GM18520 (cell line): ENCODE measurements at regions not wholly inside any gene's neighbourhood (a gene's known extent, or its start where the extent isn't known, plus 50 kb on each side); places are given as distances from the start of the nearest gene placed in this dataset.
"Not testable (repeated sequence)": the region's sequence is repeated elsewhere in the genome, so short reads cannot be mapped to it uniquely, and the experiment has no call there.

Experiments
- ATAC-seq: cut with Tn5 transposase; IDR thresholded peaks from one replicate; pipeline ENCODE4 v1.9.1; 2021; ENCODE audit not compliant: unreplicated experiment

DNA sequence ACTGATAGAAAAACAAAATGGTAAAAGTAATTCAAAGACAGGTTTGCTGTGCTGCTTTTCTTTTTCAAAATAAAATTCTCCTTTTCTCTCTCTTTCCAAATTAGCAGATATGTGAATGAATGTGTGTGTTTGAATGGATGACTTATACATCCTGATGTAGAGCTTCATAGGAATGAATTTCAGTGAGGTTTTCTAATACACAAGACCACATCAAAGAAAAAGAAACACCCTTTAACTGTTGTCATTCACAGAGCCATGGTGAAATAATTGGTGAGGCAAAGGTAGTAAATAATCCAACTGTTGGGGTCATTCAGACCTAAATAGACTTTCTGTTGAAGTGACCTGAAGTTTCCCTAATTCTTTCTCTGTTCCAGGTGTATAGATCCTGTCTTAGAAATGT is 139.1 kb upstream of the ZPLD1 start:
- ATAC-seq, result no peak

DNA sequence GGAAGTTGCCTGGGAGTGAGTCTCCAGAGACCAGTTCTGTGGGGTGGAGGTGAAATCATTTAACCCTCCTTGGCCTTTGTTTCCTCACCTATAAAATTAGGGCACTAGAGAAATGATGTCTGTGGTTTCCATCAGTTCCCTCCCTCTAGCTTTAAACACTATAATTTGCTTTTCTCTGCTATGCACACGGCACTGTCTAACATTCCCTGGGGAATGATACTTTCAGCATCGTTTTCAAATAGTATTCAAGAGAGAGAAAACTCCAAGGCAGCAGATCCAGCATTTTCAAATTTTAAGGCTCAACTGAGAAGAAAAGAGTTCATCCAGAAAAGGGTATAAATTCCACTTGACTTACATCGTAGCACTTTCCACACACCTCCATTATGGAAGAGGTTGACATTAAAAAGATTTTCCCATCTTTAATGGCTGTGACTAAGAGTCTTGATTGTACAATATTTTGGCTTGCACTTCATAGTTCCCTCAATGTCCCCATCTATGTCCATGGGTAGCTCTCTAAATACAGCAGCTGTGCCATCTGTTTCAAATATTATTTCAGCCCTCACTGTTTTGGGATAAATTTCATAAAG is 137.7 kb upstream of the ZPLD1 start:
- no peak for ATAC-seq

DNA sequence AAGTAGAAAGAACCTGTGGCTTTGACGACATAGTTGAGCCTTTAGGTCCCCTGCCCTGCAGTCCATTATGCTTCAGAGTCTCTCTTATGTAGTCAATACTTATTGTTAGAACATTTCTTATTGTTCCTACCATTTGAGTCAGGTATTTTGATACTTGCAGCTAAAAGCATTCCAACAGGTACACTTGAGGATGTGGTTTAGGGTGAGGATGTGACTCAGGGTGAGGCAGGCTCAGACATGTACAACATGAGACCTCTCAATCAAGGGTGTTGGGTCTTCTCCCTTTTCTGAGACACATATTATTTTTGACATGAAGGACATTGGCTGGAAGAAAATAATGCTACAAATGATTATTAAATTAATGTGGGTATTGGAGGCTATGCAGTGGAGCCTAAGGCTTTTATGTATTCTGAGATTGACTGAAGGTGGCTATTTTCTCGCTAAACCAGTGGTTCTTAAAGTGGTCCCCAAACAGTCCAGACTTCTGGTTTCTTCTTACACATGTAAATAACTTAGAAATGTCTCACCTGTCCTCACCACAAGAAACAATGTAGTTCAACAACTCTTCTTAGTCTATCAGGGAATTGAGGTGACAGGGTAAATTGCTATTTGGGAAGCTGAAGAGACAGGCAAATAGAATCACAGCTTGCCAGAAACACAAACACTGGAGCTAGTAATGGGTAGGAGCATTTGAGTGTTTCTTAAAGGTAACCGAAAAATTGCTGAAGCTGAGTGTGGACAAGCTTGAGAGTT is 135.5 kb upstream of the ZPLD1 start:
- peak; percentile 50 for ATAC-seq

DNA sequence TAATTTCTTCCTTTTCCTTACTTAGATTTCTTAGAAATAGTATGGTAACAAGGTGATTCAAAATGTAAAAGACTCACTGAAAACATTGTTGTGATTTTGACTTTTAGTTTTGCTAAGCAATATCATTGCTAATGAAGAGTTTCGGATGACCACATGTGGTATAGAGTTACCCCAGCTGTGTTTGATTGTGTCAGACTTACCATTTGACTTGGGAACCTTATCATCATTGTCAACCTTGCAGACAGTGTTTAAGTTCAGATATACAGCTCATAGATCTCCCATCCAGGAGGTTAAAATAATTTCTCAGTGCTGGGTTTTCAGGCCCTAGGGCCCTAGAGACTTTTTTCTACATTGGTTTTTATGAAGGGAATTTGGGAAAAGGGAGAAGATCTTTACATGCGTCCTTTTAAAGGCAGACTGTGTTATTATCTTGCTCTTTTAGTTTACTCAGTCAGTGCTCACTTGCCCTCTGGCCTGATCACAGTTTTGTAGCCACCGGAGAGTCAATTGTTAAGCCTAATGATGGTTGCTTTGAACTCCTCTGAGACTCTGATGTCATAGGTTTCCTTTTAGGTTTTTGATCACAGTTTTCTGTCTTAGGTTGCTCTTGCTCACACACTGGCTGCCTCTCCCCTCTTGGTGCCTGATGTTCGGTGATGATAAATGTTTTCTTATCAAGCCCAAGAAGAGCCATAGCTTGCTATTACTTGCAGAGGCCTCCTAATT is 133.5 kb upstream of the ZPLD1 start:
- ATAC-seq, result peak; percentile 42

DNA sequence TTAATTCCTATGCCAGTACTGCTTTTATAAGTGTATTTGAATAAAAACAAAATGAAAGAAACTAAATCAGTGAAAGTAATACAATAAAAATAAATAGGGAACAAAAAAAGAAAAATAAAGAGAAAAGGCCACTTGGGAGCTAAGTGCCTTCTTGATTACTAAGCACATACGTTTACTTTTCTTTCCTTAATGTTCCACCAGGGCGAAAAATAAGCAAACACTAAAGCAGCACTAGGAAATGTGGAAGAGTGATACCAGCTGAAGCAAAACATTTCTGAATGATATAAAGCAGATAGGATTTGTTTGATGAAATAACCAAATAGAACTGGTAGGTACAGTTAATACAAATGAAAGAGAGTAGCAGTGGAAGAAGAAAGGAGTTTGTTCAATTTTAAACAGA is 132.8 kb upstream of the ZPLD1 start:
- no peak for ATAC-seq

DNA sequence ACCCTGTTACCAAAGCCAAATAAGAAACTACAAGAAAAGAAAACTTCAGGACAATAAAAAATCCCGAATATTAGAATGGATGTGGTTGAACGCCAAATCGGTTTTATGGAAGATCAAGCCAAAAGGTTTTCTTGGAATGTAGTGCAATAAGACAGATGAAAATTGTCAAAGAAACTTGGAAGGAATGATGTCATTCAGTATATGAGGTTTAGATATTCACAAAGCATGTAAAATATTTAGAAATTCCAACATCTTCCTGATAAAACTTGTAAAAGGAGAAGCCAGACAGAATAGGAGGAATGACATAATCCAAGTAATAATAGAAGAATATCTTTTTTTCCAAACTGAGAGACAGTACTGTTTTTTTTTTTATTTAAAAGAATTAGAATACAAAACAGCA is 130.3 kb upstream of the ZPLD1 start:
- no peak for ATAC-seq

DNA sequence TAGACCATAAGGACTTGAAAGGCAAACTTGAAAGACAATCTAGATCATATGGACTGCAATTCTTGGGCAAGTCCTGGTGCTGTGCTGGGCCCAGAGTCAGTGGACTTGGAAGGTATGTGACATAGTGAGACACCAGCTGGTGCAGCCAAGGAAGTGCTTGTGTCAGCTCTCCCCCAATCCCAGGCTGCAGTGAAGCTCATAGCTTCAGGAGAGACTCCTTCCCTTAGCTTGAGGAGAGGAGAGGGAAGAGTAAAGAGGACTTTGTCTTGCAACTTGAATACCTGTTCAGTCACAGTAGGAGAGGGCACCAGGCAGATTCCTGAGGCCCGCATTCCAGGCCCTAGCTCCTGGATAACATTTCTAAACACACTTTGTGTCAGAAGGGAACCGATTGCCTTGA is 127.4 kb upstream of the ZPLD1 start:
- ATAC-seq, result no peak

DNA sequence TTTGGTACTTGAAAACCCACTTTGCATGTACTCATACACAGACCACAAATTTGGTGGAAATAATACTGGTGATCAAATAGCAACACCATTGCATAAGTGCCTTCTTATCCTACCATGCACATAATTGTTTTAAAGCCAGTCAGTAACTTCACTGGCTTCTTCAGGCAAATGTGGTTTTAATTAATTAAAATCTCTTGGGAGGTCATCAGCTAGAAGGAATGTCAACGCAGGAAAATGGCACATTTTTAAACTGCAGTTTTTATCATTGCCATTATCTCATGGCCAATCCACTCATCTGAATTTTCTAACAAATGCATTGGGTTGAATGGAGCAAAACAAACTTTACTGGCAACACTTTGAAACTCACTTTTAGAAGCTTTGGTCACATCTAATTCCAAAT is 105.7 kb upstream of the ZPLD1 start:
- no peak for ATAC-seq

DNA sequence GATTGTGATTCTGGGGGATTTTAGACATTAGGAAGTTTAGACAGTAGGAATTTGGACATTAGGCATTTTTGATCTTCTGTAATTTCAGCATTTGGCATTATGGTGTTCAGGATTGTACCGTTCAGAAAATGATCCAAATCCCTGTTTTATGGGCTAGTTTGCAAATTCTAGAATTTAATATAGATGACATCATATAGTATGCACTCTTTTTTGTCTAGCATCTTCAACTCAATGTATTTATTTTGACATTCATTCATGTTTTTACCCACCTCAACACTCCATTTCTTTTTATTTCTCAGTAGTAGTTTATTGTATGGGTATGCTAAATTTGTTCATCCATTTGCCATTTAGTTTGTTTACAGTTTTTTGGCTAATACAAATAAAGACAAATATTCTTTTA is 105.3 kb upstream of the ZPLD1 start:
- ATAC-seq, result no peak

DNA sequence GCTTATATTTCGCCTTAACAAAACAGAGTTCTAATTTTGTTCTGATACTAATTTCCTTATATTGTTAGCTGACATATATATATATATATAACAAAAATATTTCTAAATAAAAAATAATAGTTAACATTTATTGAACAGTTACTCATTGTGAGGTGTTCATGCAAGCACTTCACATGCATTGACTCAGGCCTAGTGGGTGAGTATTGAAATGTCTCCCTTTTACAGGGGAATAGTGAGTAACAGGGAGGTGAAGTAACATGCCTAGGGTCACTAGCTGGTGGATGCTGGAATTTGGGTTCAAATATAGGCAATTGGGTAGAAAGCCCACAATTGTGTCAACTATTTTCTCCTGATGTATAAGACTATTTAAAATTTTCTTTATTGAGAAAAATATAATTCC is 102.6 kb upstream of the ZPLD1 start:
- no peak for ATAC-seq

DNA sequence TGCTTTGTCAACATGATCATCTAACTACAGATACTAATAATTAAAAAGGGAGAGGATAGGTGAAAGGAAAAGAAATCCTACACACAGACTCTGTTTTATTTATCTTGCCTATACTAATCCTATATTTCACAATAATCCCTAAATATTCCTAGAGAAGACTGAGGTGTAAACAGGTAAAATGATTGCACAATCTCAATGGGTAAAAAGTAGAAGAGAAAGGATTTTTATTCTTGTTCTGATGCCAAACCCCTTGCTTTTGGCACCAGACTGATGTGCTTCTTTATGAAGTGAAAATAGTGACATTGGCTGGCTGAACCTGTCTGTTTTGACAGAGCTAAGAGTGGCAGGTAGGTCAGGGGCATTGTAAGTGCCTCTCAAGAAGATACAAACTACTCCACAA is 101.9 kb upstream of the ZPLD1 start:
- ATAC-seq, result no peak

DNA sequence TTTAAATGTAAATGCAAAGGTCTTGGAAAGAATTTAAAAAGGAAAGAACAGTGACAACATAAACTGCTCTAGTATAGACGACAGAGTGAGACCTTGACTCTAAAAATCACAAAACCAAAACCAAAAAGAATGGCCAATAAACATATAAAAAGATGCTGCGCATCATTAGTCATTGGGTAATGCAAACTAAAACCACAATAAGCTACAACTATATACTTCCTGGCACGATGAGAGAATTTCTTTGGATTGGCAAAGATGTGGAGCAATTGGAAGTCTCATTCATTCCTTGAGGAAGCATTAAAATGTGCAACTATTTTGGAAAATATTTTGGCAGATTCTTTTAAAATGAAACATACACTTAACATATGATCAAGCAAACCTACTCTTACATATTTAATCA is 98.7 kb upstream of the ZPLD1 start:
- no peak for ATAC-seq

DNA sequence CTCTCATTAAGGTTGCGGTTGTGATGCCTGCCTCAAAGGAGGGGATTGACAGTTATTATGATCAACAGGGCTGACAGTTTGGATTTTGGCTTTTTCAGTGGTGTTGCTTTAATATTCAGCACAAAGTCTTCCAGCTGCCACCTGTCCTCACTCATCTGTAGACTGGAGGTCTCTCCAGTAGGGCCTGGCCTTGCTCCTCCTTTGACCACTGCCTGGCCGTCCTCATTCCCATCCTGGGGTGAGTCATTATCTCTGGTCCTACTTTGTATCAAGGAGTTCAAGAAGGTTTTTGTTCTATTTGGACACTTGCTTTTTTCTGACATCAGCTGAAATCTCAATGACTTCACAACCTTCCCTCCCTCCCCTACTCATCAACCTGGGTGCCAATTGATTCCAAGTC is 95.1 kb upstream of the ZPLD1 start:
- ATAC-seq, result no peak

DNA sequence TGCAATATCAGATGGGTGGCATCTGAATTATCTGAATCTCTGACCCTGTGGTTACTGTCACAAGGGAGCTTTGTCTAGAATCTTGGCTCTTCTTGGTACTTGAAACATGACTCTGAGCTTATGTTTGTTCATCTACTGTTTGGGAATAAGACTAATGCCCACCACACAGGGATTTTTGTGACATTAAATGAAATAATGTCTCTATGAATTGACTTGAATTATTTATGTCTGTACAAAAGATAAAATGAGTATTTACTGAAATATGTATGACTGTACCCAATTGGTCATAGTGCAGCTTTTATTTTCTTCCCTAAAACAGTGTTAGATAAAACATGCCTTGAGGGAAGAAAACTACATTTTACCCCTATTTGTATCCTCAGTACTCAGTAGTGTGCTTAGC is 87.9 kb upstream of the ZPLD1 start:
- ATAC-seq, result no peak

DNA sequence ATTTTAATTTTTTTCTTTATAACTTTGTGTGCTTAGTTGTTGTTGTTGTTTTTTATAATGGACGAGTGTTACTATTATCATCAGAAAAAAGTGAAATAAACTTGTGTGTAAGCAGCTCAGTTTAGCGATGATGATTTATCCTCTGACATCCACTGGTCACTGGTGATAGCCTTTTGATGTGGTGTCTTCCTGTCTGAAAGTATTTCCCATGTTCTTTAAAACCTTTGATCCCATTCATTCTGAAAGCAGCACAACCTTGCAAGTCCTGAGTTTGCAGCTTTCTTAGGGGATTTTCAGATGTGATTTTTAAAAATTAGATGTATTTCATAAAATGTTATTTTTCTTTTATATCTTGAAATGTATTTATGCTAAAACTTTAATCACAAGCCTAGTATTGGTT is 85.9 kb upstream of the ZPLD1 start:
- ATAC-seq, result no peak

DNA sequence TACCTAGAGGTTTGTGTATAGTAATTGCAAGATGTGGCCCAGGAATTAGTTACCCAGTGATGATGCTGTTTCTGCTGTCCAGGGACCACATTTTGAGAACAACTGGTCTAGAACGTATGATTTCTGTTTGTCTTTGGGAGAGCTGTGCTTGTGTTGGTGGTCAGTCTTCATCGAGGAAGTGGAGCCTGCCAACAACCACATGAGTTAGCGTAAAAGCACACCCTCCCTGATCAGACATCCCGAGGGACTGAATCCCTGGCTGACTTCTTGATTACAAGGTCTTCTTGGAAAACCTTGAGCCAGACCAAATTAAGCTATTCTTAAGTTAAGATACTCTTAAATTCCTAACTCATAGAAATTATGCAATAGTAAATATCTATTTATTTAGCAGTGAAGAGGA is 81.7 kb upstream of the ZPLD1 start:
- no peak for ATAC-seq

DNA sequence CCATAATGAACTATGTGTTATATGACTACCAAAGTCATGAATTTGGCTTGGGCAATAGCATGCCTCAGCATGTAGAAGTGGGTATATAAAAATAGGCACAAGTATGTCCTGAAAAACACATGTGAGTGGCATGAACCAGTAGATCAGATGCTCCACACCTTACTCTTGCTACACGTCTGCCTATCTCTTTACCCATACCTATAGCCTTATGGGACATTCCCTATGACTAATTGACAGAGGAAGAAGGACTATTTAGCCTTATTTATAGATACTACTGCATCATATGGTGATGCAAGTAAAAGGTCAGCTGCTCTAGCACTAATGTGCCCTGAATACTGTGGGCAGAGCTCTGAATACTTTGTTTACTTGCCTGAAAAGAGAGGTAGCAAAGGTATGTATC is 81.0 kb upstream of the ZPLD1 start:
- ATAC-seq, result peak; percentile 67

DNA sequence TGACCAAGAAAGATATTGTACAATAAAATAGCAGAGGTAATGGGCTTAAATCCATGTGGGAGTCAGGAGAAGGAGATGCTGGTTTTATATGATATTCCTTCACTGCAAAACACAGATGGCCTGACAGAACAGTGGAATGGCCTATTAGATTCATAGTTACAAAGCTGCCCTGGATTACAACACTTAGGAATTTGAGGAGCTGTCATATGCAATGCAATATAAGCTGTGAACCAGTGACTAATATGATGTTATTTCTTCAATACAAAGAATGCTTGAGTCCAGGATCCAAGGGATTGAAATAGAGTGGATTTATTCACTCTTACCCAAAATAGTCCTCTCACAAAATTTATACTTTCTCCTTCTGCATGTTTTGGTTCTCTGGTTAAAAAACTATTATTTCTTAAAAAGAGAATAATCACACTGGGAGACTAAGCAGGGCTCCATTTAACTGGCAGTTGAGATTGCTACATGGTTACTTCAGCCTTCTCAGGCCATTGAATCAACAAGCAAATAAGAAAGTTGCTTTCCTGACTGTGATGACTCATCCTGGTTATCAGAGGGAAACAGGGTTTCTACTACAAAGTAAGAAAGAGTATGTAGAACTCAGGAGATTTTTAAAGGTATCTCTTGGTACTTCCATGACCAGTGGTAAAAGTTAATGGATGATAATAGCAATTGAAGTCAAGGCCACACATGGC is 79.8 kb upstream of the ZPLD1 start:
- ATAC-seq, result no peak

DNA sequence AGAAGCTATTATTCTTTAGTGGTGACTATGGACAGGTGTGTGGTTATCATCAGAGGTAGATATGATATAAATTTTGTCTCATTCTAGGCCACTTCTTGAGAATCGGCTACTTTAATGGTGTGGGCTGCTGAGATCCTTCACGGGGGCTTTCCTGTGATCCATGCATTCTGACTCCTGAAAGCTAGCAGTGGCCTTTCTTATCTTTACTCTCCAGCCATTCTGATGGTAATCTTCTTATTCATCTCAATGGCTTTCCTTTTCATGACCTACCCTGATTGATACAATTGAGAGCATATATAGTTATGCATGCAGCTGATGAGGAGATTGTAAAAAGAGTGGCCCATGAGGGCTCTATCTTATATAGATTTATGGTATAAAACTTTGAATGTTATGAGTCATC is 78.3 kb upstream of the ZPLD1 start:
- ATAC-seq, result no peak

DNA sequence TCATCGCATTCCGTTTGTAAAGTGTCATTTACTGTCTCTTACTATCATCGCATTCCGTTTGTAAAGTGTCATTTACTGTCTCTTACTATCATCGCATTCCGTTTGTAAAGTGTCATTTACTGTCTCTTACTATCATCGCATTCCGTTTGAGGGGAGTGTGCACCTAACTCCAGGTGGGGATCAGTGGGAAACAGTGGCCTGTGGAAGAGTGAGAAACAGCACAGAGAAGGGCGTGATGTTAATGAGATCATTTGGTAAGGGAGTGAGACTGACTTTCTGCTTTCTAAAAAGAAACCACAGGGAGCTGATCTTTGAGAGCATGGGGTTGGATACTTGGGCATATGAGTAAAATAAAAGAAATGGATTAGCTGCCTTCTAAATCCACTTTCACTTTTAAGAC is 77.5 kb upstream of the ZPLD1 start:
- not testable (repeated sequence) for ATAC-seq

DNA sequence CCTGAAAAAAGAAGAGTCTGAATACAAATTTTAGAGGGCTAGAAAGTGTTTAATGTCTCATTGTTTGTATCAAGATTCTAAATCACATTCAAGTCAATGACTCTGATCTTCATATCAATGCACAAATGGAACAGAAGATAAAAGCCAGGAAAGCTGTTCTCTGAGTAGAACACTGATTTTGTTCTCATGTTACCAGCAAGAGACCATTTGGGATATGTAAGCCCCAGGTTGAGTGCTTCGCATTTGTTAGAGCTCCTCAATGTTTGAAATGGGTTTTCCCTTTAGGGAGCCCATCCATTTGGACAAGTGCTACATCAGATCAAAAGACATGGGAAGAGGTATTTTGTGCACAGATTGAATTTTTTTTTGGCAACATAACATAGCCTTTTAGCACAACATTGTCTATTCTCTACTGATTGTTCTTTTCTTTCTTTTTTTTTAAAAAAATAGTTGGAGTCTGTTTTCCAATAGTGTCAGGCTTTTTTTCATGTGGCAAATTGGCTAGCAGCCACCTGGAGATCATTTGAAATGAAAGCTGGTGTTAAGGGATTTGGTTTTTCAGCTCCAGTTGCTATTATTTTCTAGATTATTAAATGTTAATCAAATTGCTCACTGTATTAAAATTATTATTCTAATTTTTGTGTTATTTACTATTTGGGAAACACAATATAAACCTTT is 74.5 kb upstream of the ZPLD1 start:
- no peak for ATAC-seq
